Mucosa of gallbladder (tissue), 1 donor: ENCODE measurements at regions not wholly inside any gene's neighbourhood (a gene's known extent, or its start where the extent isn't known, plus 50 kb on each side); places are given as distances from the start of the nearest gene placed in this dataset.
"Not testable (repeated sequence)": the region's sequence is repeated elsewhere in the genome, so short reads cannot be mapped to it uniquely, and the experiment has no call there.

ENCODE experiments used
- DNase-seq: peaks from one replicate; pipeline ENCODE4 v3.0.0-alpha.2; 2020; ENCODE audit warnings: low spot score
- donor health status: DM: no; HTN: no; CAD: no.

GRCh38 chrX:110965409-110966090, 130.4 kb upstream of the PAK3 start:
- DNase-seq: no peak

DNA sequence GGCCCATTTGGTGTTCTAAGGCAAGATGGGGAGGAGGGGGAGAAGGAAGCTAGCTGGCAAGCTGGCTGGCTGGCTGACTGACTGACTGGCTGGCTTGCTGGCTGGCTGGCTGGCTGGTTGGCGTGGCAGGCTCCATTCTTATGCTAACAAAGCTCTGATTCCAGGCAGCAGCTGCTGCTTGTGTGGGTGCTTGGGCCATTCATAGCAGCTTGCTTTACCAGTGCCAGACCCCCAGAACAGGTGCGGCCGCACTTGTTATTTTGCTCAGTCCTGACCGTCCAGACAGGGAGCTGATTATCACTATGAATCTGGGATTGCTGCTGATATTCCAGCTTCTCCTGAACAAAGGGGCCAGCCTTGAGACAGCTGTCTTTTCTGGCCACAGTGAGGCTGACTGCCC, 131.2 kb upstream of the PAK3 start:
- DNase-seq: no peak

- no peak for DNase-seq
These were observed 133.5 kb upstream of the PAK3 start for GRCh38 chrX:110962451-110962850.

DNA sequence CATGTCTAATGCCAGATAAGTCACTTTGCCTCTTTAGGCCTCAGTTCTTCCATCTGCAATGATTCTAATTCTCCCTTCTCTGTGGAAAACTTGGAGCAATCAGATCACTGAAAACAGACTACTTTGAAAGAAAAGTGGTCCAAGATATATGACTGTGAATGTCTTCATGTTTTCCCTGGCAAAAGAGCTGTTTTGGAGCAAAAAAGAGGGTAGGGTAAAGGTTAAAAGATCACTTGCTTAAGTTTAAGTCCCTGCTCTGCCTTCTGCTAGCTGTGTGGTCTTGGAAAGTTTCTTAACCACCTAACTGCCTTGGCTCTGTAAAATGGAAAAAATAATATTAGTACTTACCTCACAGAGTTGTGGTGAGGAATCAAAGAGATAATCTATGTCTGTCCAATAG, 140.3 kb upstream of the PAK3 start:
- DNase-seq: no peak

GRCh38 chrX:110954428-110955100, 141.4 kb upstream of the PAK3 start:
- DNase-seq: no peak

GRCh38 chrX:110951472-110952269, 144.3 kb upstream of the PAK3 start:
- DNase-seq: no peak

DNA sequence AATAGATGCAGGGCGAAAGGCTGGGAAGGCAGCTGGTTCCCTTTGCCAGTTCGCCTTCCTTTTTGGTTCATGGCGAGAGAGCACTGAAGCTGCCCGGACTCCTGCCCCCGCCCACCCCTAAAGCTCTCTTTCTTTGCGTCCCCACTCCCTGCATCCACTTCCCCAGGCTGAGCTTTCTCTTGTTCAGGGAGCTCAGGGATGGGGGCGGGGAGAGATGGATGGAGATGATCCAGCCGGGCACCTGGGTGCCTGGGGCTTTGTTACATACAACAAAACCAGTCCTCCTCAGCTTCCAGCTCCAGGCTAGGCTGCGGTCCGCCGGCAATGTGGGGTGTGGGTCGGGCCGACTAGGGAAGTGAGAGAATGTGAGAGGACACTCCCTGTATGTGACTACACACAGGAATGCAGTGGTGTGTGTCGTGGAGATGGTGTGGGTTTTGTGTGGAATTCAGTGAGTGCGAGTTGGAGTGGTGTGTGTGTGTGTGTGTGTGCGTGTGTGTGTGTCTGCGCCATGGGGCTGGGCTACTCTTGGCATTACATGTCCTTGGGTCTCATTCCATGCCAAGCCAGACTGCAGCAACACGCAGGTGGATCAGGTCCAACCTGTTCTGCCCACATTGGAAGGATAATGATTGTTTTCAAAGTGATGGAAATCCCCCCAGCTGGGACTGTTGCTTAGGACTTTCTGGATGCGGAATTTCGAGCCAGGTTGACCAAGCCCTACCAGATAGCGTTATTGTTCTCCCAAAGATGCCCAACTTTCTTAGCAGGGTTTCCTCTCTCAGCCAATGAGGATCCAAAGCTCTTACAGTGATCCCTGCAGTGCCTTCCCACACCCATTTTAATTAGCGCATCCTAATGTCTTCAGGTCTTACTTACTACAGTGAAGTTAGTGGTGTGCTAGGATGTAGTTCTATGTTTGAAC, 149.4 kb upstream of the CHRDL1 start:
- DNase-seq: no peak

DNA sequence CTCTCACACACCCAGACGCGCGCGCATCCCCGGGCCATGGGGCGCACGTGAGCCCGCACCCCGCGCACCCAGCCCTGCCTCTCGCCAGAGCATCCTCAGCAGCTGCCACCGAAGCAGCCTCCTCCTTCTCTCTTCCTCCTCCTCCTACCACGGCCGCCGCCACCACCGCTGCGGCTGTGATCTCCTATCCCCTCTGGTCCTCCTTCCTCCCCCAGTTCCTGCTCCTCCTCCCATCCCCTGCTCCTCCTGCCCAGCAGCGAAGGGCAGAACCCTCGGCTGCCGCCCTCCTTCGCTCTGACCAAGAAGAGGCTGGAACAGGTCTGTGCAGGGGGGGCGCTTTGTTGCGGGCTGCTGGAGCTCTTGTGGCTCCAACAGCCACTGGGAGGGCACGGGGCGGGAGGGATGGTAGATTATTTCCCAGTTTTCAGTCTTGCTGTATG, 148.7 kb upstream of the CHRDL1 start:
- DNase-seq: no peak

GRCh38 chrX:110941906-110942305, 146.3 kb upstream of the CHRDL1 start:
- DNase-seq: no peak

GRCh38 chrX:110938977-110939732, 143.5 kb upstream of the CHRDL1 start:
- DNase-seq: no peak

DNA sequence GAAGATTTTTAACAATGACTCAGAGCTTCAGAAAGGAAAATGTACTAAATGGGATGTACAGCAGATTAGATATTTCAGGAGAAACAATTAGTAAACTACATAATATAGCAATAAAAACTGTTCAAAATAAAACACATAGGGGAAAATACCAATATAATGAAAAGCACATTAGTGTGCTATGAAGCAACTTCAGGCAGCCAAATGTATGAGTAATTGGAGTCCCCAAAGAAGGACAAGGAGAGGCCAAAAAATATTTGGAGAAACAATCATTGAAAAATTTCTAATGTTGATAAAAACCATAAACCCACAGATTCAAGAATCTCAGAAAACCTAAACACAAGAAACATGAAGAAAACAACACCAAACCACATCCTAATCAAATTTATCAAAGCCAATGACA, 129.3 kb upstream of the CHRDL1 start:
- DNase-seq: no peak

DNA sequence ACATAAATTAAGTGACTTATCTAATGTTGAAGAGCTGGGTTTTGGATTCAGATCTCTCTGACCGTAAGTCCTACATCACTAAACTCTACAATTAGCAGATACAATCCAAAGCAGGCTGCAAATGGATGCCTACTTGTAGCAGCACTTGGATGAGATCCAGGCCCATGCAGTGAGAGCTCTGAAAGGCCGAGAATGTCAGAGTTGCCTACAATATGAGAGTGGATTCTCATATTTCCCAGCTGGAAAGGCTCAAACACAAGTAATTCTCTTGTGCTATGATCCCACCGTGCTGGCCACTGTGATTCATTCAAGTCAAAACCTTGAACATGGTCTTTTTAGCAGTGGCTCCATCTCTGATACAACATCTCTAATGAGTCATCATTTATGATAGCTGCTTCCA, 125.4 kb upstream of the CHRDL1 start:
- DNase-seq: no peak

- no peak for DNase-seq
These were observed 120.0 kb upstream of the CHRDL1 start for GRCh38 chrX:110915570-110915969.

DNA sequence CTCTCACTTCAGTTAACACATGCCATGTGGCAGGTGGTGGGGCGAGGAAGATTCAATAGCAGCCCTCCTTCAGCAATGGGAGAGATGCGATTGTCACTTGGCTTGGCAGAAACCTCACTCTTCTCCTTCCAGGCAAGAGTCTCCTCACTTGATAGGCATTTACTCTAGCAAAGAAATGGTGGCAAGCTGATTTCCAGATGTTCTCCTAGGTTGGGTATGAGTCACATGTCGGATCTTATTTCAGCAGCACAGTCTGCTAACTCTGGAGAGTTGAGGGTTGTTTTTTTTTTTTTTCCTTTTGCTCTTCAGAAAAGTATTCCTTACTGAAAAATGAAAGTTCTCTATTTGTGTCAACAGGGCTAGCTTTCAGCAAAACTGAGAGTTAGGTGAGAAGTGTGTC, 119.5 kb upstream of the CHRDL1 start:
- no peak for DNase-seq

GRCh38 chrX:110914281-110914680, 118.7 kb upstream of the CHRDL1 start:
- no peak for DNase-seq

DNA sequence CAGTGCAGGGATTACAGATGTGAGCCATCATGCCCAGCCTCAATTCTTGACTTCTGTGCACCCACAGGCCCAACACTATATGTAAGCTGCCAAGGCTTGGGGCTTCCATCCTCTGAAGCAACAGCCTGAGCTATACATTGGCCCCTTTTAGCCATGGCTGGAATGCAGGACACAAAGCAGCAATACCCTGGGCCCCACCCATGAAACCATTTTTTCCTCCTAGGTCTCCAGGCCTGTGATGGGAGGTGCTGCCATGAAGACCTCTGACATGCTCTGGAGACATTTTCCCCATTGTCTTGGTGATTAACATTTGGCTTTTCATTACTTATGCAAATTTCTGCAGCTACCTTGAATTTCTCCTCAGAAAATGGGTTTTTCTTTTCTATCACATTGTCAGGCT, 109.1 kb upstream of the CHRDL1 start:
- DNase-seq: not testable (repeated sequence)

DNA sequence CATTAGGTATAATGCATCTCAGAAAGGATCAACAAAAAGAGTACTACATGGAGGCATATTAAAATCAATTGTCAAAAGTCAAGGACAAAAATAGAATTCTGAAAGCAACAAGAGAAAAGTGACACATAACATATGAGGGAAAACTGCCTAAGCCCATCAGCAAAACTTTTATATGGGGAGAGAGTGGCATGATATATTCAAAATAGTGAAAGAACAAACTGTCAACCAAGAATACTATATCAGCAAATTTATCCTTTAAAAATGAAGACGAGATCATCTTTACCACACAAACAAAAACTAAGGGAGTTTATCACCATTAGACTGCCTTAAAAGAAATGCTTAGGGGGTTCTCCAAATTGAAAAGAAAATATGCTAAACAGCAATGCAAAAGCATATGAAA, 86.4 kb upstream of the CHRDL1 start:
- no peak for DNase-seq

DNA sequence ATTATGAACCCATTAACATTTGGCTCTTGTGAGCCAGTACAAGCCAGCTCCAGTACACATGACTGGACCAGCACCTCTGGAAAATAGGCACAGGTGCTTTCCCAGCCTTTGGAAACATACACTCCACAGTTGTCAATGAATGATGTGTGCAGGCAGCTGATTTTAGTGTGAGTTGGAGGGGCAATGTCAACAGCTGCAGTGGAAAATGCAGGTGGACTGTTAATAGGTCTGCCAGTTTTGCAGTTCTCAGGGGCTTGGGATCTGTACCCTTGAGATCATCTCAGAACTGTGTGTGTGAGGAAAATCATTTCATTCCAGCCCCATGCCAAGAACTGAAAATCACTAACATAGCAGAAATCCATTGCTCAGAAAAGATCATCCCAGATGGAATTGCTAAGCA, 81.7 kb upstream of the CHRDL1 start:
- no peak for DNase-seq

- no peak for DNase-seq
These were observed 76.2 kb upstream of the CHRDL1 start for GRCh38 chrX:110871839-110872238.

DNA sequence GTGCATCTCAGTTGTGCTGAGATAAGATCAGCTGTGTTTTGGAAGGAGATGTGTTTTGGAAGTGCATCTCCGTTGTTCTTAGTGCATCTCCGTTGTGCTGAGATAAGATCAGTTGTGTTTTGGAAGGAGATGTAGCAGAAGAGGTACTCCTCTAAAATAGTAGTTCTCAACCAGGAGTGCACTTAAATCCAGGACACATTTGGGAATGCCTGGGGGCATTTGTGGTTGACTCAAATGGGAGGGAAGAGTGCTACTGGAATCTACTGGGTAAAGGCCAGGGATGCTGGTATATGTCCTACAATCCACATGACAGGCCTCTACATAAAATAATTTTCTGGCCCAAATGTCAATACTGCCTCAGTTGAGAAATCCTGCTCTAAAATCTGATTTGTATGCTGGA, 70.8 kb upstream of the CHRDL1 start:
- DNase-seq: no peak

- DNase-seq: no peak
These were observed 68.3 kb upstream of the CHRDL1 start for GRCh38 chrX:110863883-110864282.
